ENCODE measurements at regions not wholly inside any gene's neighbourhood (a gene's known extent, or its start where the extent isn't known, plus 50 kb on each side); places are given as distances from the start of the nearest gene placed in this dataset.

DNA sequence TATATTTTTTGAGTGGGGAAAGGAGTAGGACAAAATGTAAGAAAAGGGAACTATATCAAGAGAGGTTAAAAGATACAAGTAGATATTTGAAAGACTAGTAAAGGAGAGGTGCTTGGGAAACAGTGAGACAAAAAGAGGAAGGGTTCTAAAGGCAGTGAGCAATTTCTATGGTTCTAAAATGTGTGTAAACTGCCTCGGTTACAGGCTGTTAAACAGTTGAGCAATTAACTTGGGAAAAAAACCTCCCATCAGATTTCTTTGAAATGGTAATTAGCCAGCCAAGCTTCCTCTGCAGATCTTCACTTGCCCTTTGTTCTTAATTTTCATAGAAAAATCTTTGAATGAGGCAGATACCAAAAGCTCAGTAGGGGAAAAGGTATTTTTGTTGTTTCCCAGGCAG is 238.7 kb upstream of the KCNH7 start:
- no peak for DNase-seq (ENCODE audit: low read depth)
- H3K4me3 ChIP-seq (ENCODE audit: low read depth, low read length), result no peak overlapping the region
- in situ Hi-C loops (cut with HindIII; ENCODE audit: low sequenced_read_pairs), result no loop called here
- TF ChIP-seq, protein P1, sequence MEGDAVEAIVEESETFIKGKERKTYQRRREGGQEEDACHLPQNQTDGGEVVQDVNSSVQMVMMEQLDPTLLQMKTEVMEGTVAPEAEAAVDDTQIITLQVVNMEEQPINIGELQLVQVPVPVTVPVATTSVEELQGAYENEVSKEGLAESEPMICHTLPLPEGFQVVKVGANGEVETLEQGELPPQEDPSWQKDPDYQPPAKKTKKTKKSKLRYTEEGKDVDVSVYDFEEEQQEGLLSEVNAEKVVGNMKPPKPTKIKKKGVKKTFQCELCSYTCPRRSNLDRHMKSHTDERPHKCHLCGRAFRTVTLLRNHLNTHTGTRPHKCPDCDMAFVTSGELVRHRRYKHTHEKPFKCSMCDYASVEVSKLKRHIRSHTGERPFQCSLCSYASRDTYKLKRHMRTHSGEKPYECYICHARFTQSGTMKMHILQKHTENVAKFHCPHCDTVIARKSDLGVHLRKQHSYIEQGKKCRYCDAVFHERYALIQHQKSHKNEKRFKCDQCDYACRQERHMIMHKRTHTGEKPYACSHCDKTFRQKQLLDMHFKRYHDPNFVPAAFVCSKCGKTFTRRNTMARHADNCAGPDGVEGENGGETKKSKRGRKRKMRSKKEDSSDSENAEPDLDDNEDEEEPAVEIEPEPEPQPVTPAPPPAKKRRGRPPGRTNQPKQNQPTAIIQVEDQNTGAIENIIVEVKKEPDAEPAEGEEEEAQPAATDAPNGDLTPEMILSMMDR (IDR thresholded peaks at IDR 0.05; ENCODE audit: low read depth, low read length, missing control alignments), result no peak

DNA sequence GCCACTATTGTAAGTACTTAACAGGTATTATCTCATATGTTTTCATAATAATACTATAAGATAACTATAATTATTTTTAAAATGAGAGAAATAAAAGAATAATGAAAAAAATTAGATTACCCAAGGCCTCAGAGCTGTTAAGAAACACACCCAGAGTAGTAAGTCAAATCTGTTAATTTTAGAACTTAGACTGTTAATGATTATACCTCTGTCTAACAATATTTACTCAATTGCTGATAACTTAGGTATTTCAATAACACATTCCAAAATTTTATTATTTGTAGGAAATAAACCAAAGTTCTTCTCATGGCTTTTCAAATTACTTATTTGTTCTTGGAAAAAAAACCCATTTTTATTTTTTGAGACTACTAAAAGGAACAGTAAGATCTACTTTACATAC is 227.5 kb upstream of the KCNH7 start:
- DNase-seq (ENCODE audit: low read depth), result no peak
- in situ Hi-C loops (cut with HindIII; ENCODE audit: low sequenced_read_pairs), result no loop called here
- H3K4me3 ChIP-seq (ENCODE audit: low read depth, low read length), result no peak overlapping the region
- TF ChIP-seq, protein P1 (IDR thresholded peaks at IDR 0.05; ENCODE audit: low read depth, low read length, missing control alignments), result no peak

DNA sequence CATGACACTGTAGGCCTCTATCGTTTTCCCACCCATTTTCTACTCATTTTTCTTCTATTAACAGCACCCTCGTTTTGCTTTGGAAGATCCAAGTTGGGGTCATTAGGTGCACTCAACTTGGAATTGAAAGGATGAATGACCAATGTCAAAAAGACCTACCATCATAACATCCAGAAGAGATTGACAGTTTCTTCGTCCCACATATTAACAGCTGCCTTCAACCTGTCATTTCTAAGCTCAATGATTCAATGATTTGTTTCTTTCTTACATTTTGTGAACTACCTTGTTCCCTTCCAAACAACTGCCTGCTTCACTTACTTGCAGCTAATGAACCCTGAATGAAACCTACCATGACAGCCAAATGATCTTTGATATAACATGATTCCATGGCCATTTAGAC is 224.0 kb upstream of the KCNH7 start:
- TF ChIP-seq, protein P1 (IDR thresholded peaks at IDR 0.05; ENCODE audit: low read depth, low read length, missing control alignments), result no peak

DNA sequence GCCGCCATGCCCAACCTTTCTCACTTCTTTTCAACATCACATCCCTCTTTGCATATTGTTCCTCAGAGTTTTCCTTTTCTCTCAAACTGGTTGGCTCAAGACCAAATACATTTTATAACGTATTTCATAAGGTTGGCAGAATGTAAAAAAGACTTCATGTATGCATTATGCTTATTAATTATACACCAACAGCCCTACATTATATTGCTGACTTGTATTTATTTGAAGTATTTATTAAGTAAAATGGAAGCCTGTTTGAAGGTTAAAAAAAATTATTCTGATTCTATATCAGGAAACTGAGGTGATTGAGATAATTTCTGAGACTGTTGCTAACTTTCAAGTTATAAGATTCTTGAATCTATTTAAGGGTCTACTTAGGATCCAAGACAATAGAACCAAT is 208.0 kb upstream of the KCNH7 start:
- TF ChIP-seq, protein P1 (IDR thresholded peaks at IDR 0.05; ENCODE audit: low read depth, low read length, missing control alignments), result no peak
- no peak overlapping the region for H3K4me3 ChIP-seq (ENCODE audit: low read depth, low read length)
- in situ Hi-C loops (cut with HindIII; ENCODE audit: low sequenced_read_pairs), result no loop called here
- no peak for DNase-seq (ENCODE audit: low read depth)

More for the DNA sequence above, 224.0 kb upstream of the KCNH7 start:
- in situ Hi-C loops (cut with HindIII; ENCODE audit: low sequenced_read_pairs), result no loop called here
- no peak for DNase-seq (ENCODE audit: low read depth)
- H3K4me3 ChIP-seq (ENCODE audit: low read depth, low read length), result no peak overlapping the region

DNA sequence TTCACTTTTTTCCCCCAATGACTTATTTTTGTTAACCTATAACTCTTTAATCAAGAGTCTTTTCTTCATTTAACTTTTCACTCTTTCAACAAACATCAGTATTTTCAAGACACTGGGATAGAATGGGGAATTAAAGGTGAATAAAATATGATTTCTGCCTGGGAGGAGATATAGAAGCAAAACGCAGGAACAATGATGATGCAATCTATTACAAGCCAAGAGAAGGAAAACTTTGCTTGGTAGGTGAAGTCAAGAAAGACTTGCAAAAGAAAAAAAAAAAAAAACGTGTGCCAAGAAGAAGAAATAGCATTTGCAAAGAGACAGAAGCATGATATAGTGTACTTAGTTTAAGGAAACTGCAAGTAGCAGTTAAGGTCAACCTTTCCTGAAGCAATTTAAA is 207.3 kb upstream of the KCNH7 start:
- no peak overlapping the region for H3K4me3 ChIP-seq (ENCODE audit: low read depth, low read length)
- in situ Hi-C loops (cut with HindIII; ENCODE audit: low sequenced_read_pairs), result no loop called here
- DNase-seq (ENCODE audit: low read depth), result no peak
- TF ChIP-seq, protein P1 (IDR thresholded peaks at IDR 0.05; ENCODE audit: low read depth, low read length, missing control alignments), result no peak

DNA sequence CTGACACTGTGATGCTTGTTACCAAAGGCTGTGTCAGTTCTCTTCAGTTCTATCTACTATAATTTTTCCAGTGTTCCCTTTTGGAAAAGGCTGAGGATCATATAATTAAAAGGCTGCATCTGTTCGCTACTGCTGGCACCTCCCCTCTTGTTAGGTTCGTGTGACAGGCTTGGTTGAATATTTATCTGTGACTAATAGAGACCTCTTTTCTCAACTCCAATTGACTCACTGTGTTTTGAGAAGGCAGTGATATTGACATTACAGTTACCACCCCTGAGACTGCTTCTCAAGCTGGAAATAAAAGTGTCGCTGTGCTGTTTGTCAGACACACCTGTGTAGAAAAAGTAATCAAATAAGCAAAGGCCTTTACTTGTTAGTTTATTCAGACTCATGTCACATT is 205.5 kb upstream of the KCNH7 start:
- TF ChIP-seq, protein P1 (IDR thresholded peaks at IDR 0.05; ENCODE audit: low read depth, low read length, missing control alignments), result no peak
- no peak for DNase-seq (ENCODE audit: low read depth)
- H3K4me3 ChIP-seq (ENCODE audit: low read depth, low read length), result no peak overlapping the region
- in situ Hi-C loops (cut with HindIII; ENCODE audit: low sequenced_read_pairs), result no loop called here

DNA sequence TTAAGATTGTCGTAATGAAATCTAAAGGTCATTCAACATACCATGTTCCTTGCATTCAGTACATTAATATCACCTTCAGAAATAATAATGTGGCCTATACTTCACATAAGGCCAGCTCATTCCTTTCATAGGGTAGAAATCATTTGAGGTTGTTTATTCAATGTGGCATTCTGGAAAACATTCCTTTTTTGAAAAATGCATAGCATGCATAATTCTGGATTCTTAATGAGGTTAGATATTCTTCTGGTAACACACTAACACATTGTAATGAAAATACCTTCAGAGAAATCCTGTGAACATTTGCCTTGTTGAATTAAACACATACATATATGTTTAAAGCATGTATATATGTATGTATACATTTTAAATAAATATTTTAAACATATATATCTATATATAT is 204.6 kb upstream of the KCNH7 start:
- DNase-seq (ENCODE audit: low read depth), result no peak
- in situ Hi-C loops (cut with HindIII; ENCODE audit: low sequenced_read_pairs), result no loop called here
- H3K4me3 ChIP-seq (ENCODE audit: low read depth, low read length), result no peak overlapping the region
- TF ChIP-seq, protein P1 (IDR thresholded peaks at IDR 0.05; ENCODE audit: low read depth, low read length, missing control alignments), result no peak
